ENCODE measurements at regions not wholly inside any gene's neighbourhood (a gene's known extent, or its start where the extent isn't known, plus 50 kb on each side); places are given as distances from the start of the nearest gene placed in this dataset.

DNA sequence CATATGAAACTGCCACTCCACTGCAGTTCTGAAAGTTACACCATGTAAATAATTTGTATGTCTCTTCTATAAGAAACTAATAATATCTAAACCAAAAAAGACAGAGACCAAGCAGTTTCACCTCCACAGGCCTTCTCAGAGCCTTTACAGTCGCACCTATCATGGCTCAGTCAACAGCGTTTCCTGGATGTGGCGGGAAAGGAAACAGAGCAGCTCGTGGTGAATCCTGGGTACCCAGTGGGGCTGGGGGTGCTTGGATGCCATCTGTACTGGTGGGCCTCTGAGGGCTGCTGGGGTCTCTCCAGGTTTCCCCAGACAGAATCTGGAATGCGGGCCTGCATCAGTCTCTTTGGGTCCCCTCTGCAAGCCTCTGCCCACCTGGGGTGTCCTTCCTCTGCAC lies 100.2 kb upstream of the CASZ1 start:
- TF ChIP-seq, protein P1, sequence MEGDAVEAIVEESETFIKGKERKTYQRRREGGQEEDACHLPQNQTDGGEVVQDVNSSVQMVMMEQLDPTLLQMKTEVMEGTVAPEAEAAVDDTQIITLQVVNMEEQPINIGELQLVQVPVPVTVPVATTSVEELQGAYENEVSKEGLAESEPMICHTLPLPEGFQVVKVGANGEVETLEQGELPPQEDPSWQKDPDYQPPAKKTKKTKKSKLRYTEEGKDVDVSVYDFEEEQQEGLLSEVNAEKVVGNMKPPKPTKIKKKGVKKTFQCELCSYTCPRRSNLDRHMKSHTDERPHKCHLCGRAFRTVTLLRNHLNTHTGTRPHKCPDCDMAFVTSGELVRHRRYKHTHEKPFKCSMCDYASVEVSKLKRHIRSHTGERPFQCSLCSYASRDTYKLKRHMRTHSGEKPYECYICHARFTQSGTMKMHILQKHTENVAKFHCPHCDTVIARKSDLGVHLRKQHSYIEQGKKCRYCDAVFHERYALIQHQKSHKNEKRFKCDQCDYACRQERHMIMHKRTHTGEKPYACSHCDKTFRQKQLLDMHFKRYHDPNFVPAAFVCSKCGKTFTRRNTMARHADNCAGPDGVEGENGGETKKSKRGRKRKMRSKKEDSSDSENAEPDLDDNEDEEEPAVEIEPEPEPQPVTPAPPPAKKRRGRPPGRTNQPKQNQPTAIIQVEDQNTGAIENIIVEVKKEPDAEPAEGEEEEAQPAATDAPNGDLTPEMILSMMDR (IDR thresholded peaks at IDR 0.05; ENCODE audit: borderline replicate concordance, extremely low read depth, low read length, poor library complexity, severe bottlenecking): no peak
- no peak for TF ChIP-seq EZH2 (IDR thresholded peaks at IDR 0.05; ENCODE audit: borderline replicate concordance, low read depth, low read length, severe bottlenecking)

Data from DND-41 (cell line).